Stomach (tissue), 8 donors: ENCODE measurements at regions not wholly inside any gene's neighbourhood (a gene's known extent, or its start where the extent isn't known, plus 50 kb on each side); places are given as distances from the start of the nearest gene placed in this dataset.

Experiments used
- DNase-seq, 2 donors: peaks; one replicate each; pipeline versions ENCODE4 v3.0.0 to v3.0.0-alpha.2; 2013 to 2019
- H3K27ac ChIP-seq, 5 donors: fragments of 200-600 bp in 4 of 5; sonication (generic) in 4 of 5; one replicate each; pipeline ENCODE4 v1.5.1; 2013 to 2019; ENCODE audit warnings: mild to moderate bottlenecking in 1 of 5, moderate library complexity in 1 of 5
- H3K27me3 ChIP-seq, 3 donors: fragments of 200-600 bp; sonication (generic); one replicate each; pipeline ENCODE4 v1.5.1; 2017 to 2019; ENCODE audit warnings: mixed run types in 1 of 3
- H3K36me3 ChIP-seq, 4 donors: fragments of 200-600 bp; sonication (generic); 1 replicate in 3 of 4; 2 replicates in 1 of 4; pipeline ENCODE4 v1.5.1; 2016 to 2019
- H3K4me1 ChIP-seq, 4 donors: fragments of 200-600 bp; sonication (generic); one replicate each; pipeline ENCODE4 v1.5.1; 2016 to 2019
- H3K4me3 ChIP-seq, 4 donors: fragments of 200-600 bp; sonication (generic) in 3 of 4; one replicate each; pipeline ENCODE4 v1.5.1; 2016 to 2019; ENCODE audit warnings: mild to moderate bottlenecking in 1 of 4
- H3K9me3 ChIP-seq, 4 donors: fragments of 200-600 bp; sonication (generic); one replicate each; pipeline ENCODE4 v1.5.1; 2016 to 2019
- CTCF ChIP-seq, 7 experiments: fragments of 450-650 bp in 4 of 7; fragments of 200-600 bp in 3 of 7; sonication (generic) in 3 of 7; IDR thresholded peaks; one replicate each; pipeline ENCODE4 v1.5.1; 2016 to 2019; ENCODE audit warnings: antibody characterized with exemption in 7 of 7, control low read depth in 2 of 7, mild to moderate bottlenecking in 1 of 7
- EP300 ChIP-seq: sonication (generic); formaldehyde crosslinking; IDR thresholded peaks from one replicate; pipeline ENCODE4 v1.6.1; 2017; ENCODE audit warnings: antibody characterized with exemption
- POLR2A ChIP-seq, 4 donors: fragments of 450-650 bp; IDR thresholded peaks; one replicate each; pipeline ENCODE4 v1.6.1; 2016; ENCODE audit warnings: antibody characterized with exemption in 4 of 4, control low read depth in 2 of 4, mild to moderate bottlenecking in 1 of 4, moderate library complexity in 1 of 4
- POLR2AphosphoS5 ChIP-seq, 3 donors: sonication (generic); formaldehyde crosslinking; IDR thresholded peaks; one replicate each; pipeline ENCODE4 v1.6.1; 2016; ENCODE audit warnings: antibody characterized with exemption in 3 of 3
- WGBS, 5 donors: extraction: QIAGEN DNeasy Blood & Tissue Kit in 3 of 5; methylation state at CpG; one replicate each; pipeline versions ENCODE4 v1.1.5 to v1.1.7; 2013 to 2018; 5-methylcytosine and 5-hydroxymethylcytosine counted together
- intact Hi-C: fragments of 100-400 bp; cut with DNase I; formaldehyde crosslinking; loops from one replicate; pipeline ENCODE4 v1.15.1; 2023; ENCODE audit warnings: low total_unique reads
- donor health status: healthy with polysubstance abuse.
- donor health status: Bipolar disorder and iron deficiency.
- donor health status: healthy.

- Histone ChIP-seq H3K4me1 (no peaks in the 10 kb centered on the region), H3K27me3 (no peaks in the 10 kb centered on the region), H3K9me3 (peaks cover 0 to 12% (median 4%) of the 10 kb centered on the region in 4 donors), H3K27ac (no peak overlapping the region), H3K36me3 (no peaks in the 10 kb centered on the region), H3K4me3 (no peak overlapping the region)
- peak in 1 of 2 donors; percentile 4 for DNase-seq
- TF ChIP-seq CTCF (IDR thresholded peaks at IDR 0.05) (no peak), POLR2AphosphoS5 (IDR thresholded peaks at IDR 0.05) (no peak), EP300 (no peak), POLR2A (IDR thresholded peaks at IDR 0.05) (no peak)
- intact Hi-C loops = no loop called here
- WGBS, 5 donors = 46 to 52% (median 51%) methylated on average over 3 of the region's 3 CpGs
Observed at GRCh38 chr14:48536318-48536717, 860.9 kb upstream of the MDGA2 start.

- intact Hi-C loops = no loop called here
- Histone ChIP-seq H3K4me3 (no peak overlapping the region), H3K27ac (no peak overlapping the region), H3K36me3 (no peaks in the 10 kb centered on the region), H3K4me1 (no peaks in the 10 kb centered on the region), H3K27me3 (no peaks in the 10 kb centered on the region), H3K9me3 (peaks cover 0 to 19% (median under 1%) of the 10 kb centered on the region in 4 donors)
- DNase-seq = no peak
- TF ChIP-seq POLR2A (IDR thresholded peaks at IDR 0.05) (no peak), EP300 (no peak)
- 4 to 19% (median 13%) methylated on average over 2 of the region's 2 CpGs for WGBS, 5 donors
Observed at GRCh38 chr14:48527832-48528231, 852.4 kb upstream of the MDGA2 start.

GRCh38 chr14:48526307-48526706, 850.9 kb upstream of the MDGA2 start:
- DNase-seq = no peak
- Histone ChIP-seq H3K27me3 (no peaks in the 10 kb centered on the region), H3K36me3 (no peaks in the 10 kb centered on the region), H3K4me3 (no peak overlapping the region), H3K9me3 (peaks cover 0 to 11% (median 0%) of the 10 kb centered on the region in 4 donors), H3K4me1 (no peaks in the 10 kb centered on the region), H3K27ac (no peak overlapping the region)
- intact Hi-C loops = no loop called here
- no peak for TF ChIP-seq POLR2AphosphoS5 (IDR thresholded peaks at IDR 0.05)
- no peak for TF ChIP-seq CTCF (IDR thresholded peaks at IDR 0.05)
- TF ChIP-seq EP300 = no peak
- no peak for TF ChIP-seq POLR2A (IDR thresholded peaks at IDR 0.05)
- 66 to 74% (median 71%) methylated on average over 7 of the region's 7 CpGs for WGBS, 5 donors

- no peaks in the 10 kb centered on the region for H3K4me1 ChIP-seq
- WGBS, 5 donors = 70 to 78% (median 77%) methylated on average over 4 of the region's 4 CpGs
- H3K27ac ChIP-seq = no peak overlapping the region
Observed at GRCh38 chr14:48504921-48505320, 829.5 kb upstream of the MDGA2 start.

More at GRCh38 chr14:48504921-48505320, 829.5 kb upstream of the MDGA2 start:
- no peak for DNase-seq
- intact Hi-C loops = no loop called here
- Histone ChIP-seq H3K9me3 (peaks cover 0 to 12% (median 0%) of the 10 kb centered on the region in 4 donors), H3K36me3 (no peaks in the 10 kb centered on the region), H3K4me3 (no peak overlapping the region), H3K27me3 (no peaks in the 10 kb centered on the region)
- TF ChIP-seq POLR2A (IDR thresholded peaks at IDR 0.05) (no peak), EP300 (no peak), POLR2AphosphoS5 (IDR thresholded peaks at IDR 0.05) (no peak), CTCF (IDR thresholded peaks at IDR 0.05) (no peak)
